HCT116 (cell line): ENCODE measurements at regions not wholly inside any gene's neighbourhood (a gene's known extent, or its start where the extent isn't known, plus 50 kb on each side); places are given as distances from the start of the nearest gene placed in this dataset.

Experiments
- ATAC-seq: fragments of 200-7000 bp; cut with Tn5 transposase; 2 replicates; pipeline ENCODE4 v1.9.1; 2020; ENCODE audit warnings: mild to moderate bottlenecking, moderate library complexity
- BruUV-seq: library from RNA; stranded (reverse); fragments of 400-500 nt; replicated peaks from 2 replicates; lab custom pipeline; 2021; lab: Mats Ljungman, UMichigan
- CTCF ChIA-PET: fragments of 300-600 bp; sonication (Branson Sonifier 250); formaldehyde crosslinking; loops from one replicate; lab custom pipeline; 2021; ENCODE audit warnings: antibody characterized with exemption; lab: Charles Lee
- POLR2A ChIA-PET: fragments of 300-600, 350-600 bp; sonication (Branson Sonifier 250); formaldehyde crosslinking; loops from one replicate; lab custom pipeline; 2021; ENCODE audit warnings: antibody characterized with exemption; lab: Charles Lee
- RAD21 ChIA-PET, 2 experiments: fragments of 300-600 bp; sonication (Branson Sonifier 250); formaldehyde crosslinking; loops; one replicate each; lab custom pipeline; 2023; ENCODE audit warnings: low total read pairs in 2 of 2; ENCODE audit not compliant: uncharacterized antibody in 2 of 2, unreplicated experiment in 2 of 2, low non-redundant PET in 1 of 2; lab: Charles Lee
- DNase-seq: peaks from one replicate; pipeline ENCODE4 v3.0.0-alpha.2; 2010; ENCODE audit warnings: low read depth, low spot score
- H2AFZ ChIP-seq: fragments of 200-600 bp; shearing (Covaris generic), sonication (generic); 2 replicates; pipeline ENCODE4 v1.6.1; 2017; ENCODE audit warnings: low read depth, mixed run types, mixed read lengths, antibody characterized with exemption, low read length; ENCODE audit not compliant: poor library complexity, severe bottlenecking
- H3K27ac ChIP-seq: 2 replicates; pipeline ENCODE4 v1.5.1; 2012; ENCODE audit warnings: low read depth, low read length
- H3K27me3 ChIP-seq: fragments of 200-600 bp; sonication (generic); 2 replicates; pipeline ENCODE4 v1.6.1; 2016; ENCODE audit warnings: mixed run types, low read length, mixed read lengths; ENCODE audit not compliant: insufficient read depth
- H3K36me3 ChIP-seq, 2 experiments: fragments of 200-500 bp in 1 of 2; fragments of 200-600 bp in 1 of 2; sonication (Bioruptor generic) in 1 of 2; sonication (generic) in 1 of 2; 2 replicates each; pipeline versions ENCODE4 v1.5.1 to v1.6.1; 2014 to 2016; ENCODE audit warnings: low read length in 2 of 2, inconsistent platforms in 1 of 2, mixed read lengths in 1 of 2, mixed run types in 1 of 2; ENCODE audit not compliant: insufficient read depth in 2 of 2, control insufficient read depth in 1 of 2
- H3K4me1 ChIP-seq, 2 experiments: fragments of 200-600 bp in 1 of 2; sonication (generic) in 1 of 2; 2 replicates each; pipeline versions ENCODE4 v1.5.1 to v1.6.1; 2012 to 2017; ENCODE audit warnings: low read length in 2 of 2, inconsistent platforms in 1 of 2, mild to moderate bottlenecking in 1 of 2, mixed read lengths in 1 of 2, mixed run types in 1 of 2, moderate library complexity in 1 of 2; ENCODE audit not compliant: insufficient read depth in 2 of 2, control insufficient read depth in 1 of 2
- H3K4me2 ChIP-seq: fragments of 200-600 bp; sonication (generic); 2 replicates; pipeline ENCODE4 v1.6.1; 2017; ENCODE audit warnings: mixed run types, low read length, mixed read lengths
- H3K4me3 ChIP-seq, 2 experiments: fragments of 200-600 bp in 1 of 2; sonication (generic) in 1 of 2; replicated peaks in 1 of 2; 2 replicates each; pipeline ENCODE4 v1.5.1; 2011 to 2016; ENCODE audit warnings: low read length in 2 of 2, control low read depth in 1 of 2, low read depth in 1 of 2, mild to moderate bottlenecking in 1 of 2, mixed read lengths in 1 of 2, mixed run types in 1 of 2
- H3K79me2 ChIP-seq: fragments of 200-600 bp; sonication (generic); 2 replicates; pipeline ENCODE4 v1.6.1; 2017; ENCODE audit warnings: mild to moderate bottlenecking, mixed run types, low read length, moderate library complexity, mixed read lengths; ENCODE audit not compliant: insufficient read depth
- H3K9ac ChIP-seq: fragments of 200-600 bp; sonication (generic); 2 replicates; pipeline ENCODE4 v1.6.1; 2016; ENCODE audit warnings: low read length, mixed read lengths
- H3K9me2 ChIP-seq: fragments of 200-600 bp; sonication (generic), shearing (Covaris generic); 2 replicates; pipeline ENCODE4 v1.6.1; 2017; ENCODE audit warnings: mixed run types, mild to moderate bottlenecking, moderate library complexity; ENCODE audit not compliant: insufficient read depth
- H3K9me3 ChIP-seq, 2 experiments: fragments of 200-500 bp in 1 of 2; fragments of 200-600 bp in 1 of 2; sonication (Bioruptor generic) in 1 of 2; sonication (generic) in 1 of 2; 2 replicates each; pipeline ENCODE4 v1.6.1; 2014 to 2017; ENCODE audit warnings: low read length in 2 of 2, mixed read lengths in 2 of 2, inconsistent platforms in 1 of 2, low read depth in 1 of 2, mild to moderate bottlenecking in 1 of 2, mixed run types in 1 of 2, moderate library complexity in 1 of 2; ENCODE audit not compliant: control insufficient read depth in 1 of 2, insufficient read depth in 1 of 2
- H4K20me1 ChIP-seq: fragments of 200-600 bp; sonication (generic), shearing (Covaris generic); 2 replicates; pipeline ENCODE4 v1.6.1; 2017; ENCODE audit warnings: mixed run types, mild to moderate bottlenecking, moderate library complexity; ENCODE audit not compliant: insufficient read depth
- CBX3 ChIP-seq: IDR thresholded peaks from 2 replicates; pipeline ENCODE4 v1.6.1; 2012; ENCODE audit warnings: low read depth
- CEBPB ChIP-seq: IDR thresholded peaks from 2 replicates; pipeline ENCODE4 v1.6.1; 2012; ENCODE audit warnings: low read depth
- EGR1 ChIP-seq: IDR thresholded peaks from 2 replicates; pipeline ENCODE4 v1.6.1; 2012; ENCODE audit warnings: low read depth
- ELF1 ChIP-seq: IDR thresholded peaks from 2 replicates; pipeline ENCODE4 v1.6.1; 2012; ENCODE audit warnings: low read depth, borderline replicate concordance
- EZH2 ChIP-seq: fragments of 200-600 bp; sonication (generic); IDR thresholded peaks from 2 replicates; pipeline ENCODE4 v1.6.1; 2017; ENCODE audit warnings: antibody characterized with exemption, mixed run types
- POLR2AphosphoS5 ChIP-seq: IDR thresholded peaks from 2 replicates; pipeline ENCODE4 v1.6.1; 2011; ENCODE audit warnings: mild to moderate bottlenecking, low read depth, low read length, moderate library complexity
- RAD21 ChIP-seq: IDR thresholded peaks from 2 replicates; pipeline ENCODE4 v1.6.1; 2012; ENCODE audit warnings: low read depth, mild to moderate bottlenecking
- SP1 ChIP-seq: IDR thresholded peaks from 2 replicates; pipeline ENCODE4 v1.6.1; 2012; ENCODE audit warnings: low read depth
- ZNF274 ChIP-seq: fragments of 200-500 bp; sonication (Bioruptor generic); IDR thresholded peaks from 2 replicates; pipeline ENCODE4 v1.6.1; 2014; ENCODE audit warnings: mild to moderate bottlenecking, low read depth, low read length, inconsistent platforms
- intact Hi-C: fragments of 100-400 bp; cut with micrococcal nuclease; formaldehyde crosslinking; loops from 2 replicates; pipeline ENCODE4 v1.10.0; 2022
- TF ChIP-seq, protein P1 (sequence below): IDR thresholded peaks from 2 replicates; pipeline ENCODE4 v1.6.1; 2011; ENCODE audit warnings: mild to moderate bottlenecking, low read length, moderate library complexity; ENCODE audit not compliant: insufficient replicate concordance; ENCODE audit errors: extremely low read depth
- TF ChIP-seq, protein P2 (sequence below): IDR thresholded peaks from 2 replicates; pipeline ENCODE4 v1.6.1; 2012

DNA sequence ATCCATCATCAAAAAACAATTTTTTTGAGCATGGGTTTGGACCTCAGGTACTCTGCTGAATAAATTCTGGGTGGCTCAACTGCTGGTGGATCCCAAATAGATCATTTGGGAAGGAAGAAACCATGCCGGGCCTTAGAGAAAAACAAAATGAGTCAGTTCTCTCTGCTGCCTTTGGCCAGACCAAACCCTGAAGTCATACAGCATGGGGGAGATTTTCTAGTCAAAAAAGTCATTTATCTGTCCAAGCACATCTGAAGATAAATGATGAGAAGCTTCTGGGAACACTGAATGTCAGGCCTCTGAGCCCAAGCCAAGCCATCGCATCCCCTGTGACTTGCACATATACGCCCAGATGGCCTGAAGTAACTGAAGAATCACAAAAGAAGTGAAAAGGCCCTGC lies 261.4 kb downstream of the DHX15 start:
- ChIA-PET POLR2A (no interaction called here), CTCF (no interaction called here), RAD21 (no interaction called here)
- DNase-seq = no peak
- Histone ChIP-seq H3K4me2 (no peak overlapping the region), H3K9ac (no peak overlapping the region), H2AFZ (no peak overlapping the region), H3K4me1 (no peaks in the 10 kb centered on the region), H3K4me3 (no peak overlapping the region), H3K79me2 (no peaks in the 10 kb centered on the region), H3K9me3 (no peaks in the 10 kb centered on the region), H3K9me2 (no peaks in the 10 kb centered on the region), H4K20me1 (no peaks in the 10 kb centered on the region), H3K36me3 (no peaks in the 10 kb centered on the region), H3K27ac (no peak overlapping the region), H3K27me3 (0 out of 2 replicates have a peak, but pooled peaks cover 5% of the 10 kb centered on the region)
- TF ChIP-seq, protein P1, sequence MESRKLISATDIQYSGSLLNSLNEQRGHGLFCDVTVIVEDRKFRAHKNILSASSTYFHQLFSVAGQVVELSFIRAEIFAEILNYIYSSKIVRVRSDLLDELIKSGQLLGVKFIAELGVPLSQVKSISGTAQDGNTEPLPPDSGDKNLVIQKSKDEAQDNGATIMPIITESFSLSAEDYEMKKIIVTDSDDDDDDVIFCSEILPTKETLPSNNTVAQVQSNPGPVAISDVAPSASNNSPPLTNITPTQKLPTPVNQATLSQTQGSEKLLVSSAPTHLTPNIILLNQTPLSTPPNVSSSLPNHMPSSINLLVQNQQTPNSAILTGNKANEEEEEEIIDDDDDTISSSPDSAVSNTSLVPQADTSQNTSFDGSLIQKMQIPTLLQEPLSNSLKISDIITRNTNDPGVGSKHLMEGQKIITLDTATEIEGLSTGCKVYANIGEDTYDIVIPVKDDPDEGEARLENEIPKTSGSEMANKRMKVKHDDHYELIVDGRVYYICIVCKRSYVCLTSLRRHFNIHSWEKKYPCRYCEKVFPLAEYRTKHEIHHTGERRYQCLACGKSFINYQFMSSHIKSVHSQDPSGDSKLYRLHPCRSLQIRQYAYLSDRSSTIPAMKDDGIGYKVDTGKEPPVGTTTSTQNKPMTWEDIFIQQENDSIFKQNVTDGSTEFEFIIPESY = no peak
- TF ChIP-seq CBX3 (no peak), ELF1 (no peak), EZH2 (no peak), ZNF274 (no peak), CEBPB (no peak), RAD21 (no peak), POLR2AphosphoS5 (no peak), SP1 (no peak), EGR1 (no peak)
- TF ChIP-seq, protein P2, sequence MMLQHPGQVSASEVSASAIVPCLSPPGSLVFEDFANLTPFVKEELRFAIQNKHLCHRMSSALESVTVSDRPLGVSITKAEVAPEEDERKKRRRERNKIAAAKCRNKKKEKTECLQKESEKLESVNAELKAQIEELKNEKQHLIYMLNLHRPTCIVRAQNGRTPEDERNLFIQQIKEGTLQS = no peak
- intact Hi-C loops = no loop called here
- ATAC-seq = no peak
- no TSS peak for BruUV-seq
